HepG2 (cell line): ENCODE measurements at regions not wholly inside any gene's neighbourhood (a gene's known extent, or its start where the extent isn't known, plus 50 kb on each side); places are given as distances from the start of the nearest gene placed in this dataset.

Source experiments
- ATAC-seq: fragments of 200-7000 bp; cut with Tn5 transposase; 3 replicates; pipeline ENCODE4 v1.9.1; 2020; ENCODE audit warnings: mild to moderate bottlenecking, moderate library complexity
- BruUV-seq: library from RNA; stranded (reverse); fragments of 400-500 nt; replicated peaks from 2 replicates; lab custom pipeline; 2021; lab: Mats Ljungman, UMichigan
- CTCF ChIA-PET: fragments of 300-600 bp; formaldehyde crosslinking; extraction: SDS; loops from one replicate; lab custom pipeline; 2021; ENCODE audit warnings: low total read pairs, inconsistent platforms, low intra/inter-chr PET ratio; lab: Yijun Ruan, JAX
- POLR2A ChIA-PET: fragments of 350-600 bp; sonication (Branson Sonifier 250); formaldehyde crosslinking; loops from one replicate; lab custom pipeline; 2020; ENCODE audit warnings: antibody characterized with exemption, inconsistent platforms; lab: Yijun Ruan, JAX
- DNase-seq: peaks from one replicate; pipeline ENCODE4 v3.0.0-alpha.2; 2015; ENCODE audit warnings: low spot score
- FAIRE-seq: peaks from 3 replicates; lab custom pipeline; 2011; peaks lifted over from hg19 to GRCh38; lab: Jason Lieb, UNC
- H2AFZ ChIP-seq: one replicate; pipeline ENCODE4 v1.6.1; 2011; ENCODE audit warnings: low read length, inconsistent platforms
- H3K27ac ChIP-seq: fragments of 300-600 bp; 3 replicates; pipeline ENCODE4 v1.8.0; 2011; ENCODE audit warnings: mixed run types, mild to moderate bottlenecking, mixed read lengths, low read length, inconsistent platforms; ENCODE audit not compliant: insufficient read depth; ENCODE audit errors: extremely low read length
- H3K27me3 ChIP-seq, 2 experiments: fragments of 200-600 bp in 1 of 2; 2 replicates in 1 of 2; 3 replicates in 1 of 2; pipeline versions ENCODE4 v1.6.0 to v1.8.0; 2011; ENCODE audit warnings: low read length in 2 of 2, mild to moderate bottlenecking in 2 of 2, moderate library complexity in 2 of 2, inconsistent platforms in 1 of 2; ENCODE audit not compliant: insufficient read depth in 2 of 2, control insufficient read depth in 1 of 2
- H3K36me3 ChIP-seq, 2 experiments: fragments of 200-600 bp in 1 of 2; replicated peaks in 1 of 2; 2 replicates in 1 of 2; 3 replicates in 1 of 2; pipeline versions ENCODE4 v1.5.1 to v1.8.0; 2011; ENCODE audit warnings: low read length in 2 of 2, inconsistent platforms in 1 of 2; ENCODE audit not compliant: insufficient read depth in 2 of 2, control insufficient read depth in 1 of 2
- H3K4me1 ChIP-seq: 2 replicates; pipeline ENCODE4 v1.5.1; 2012; ENCODE audit warnings: low read length, inconsistent platforms; ENCODE audit not compliant: insufficient read depth
- H3K4me2 ChIP-seq: 2 replicates; pipeline ENCODE4 v1.6.0; 2011; ENCODE audit warnings: low read depth, low read length, inconsistent platforms
- H3K4me3 ChIP-seq, 3 experiments: fragments of 200-600 bp in 1 of 3; sonication (generic), shearing (Covaris generic) in 1 of 3; replicated peaks in 1 of 3; 2 replicates each; pipeline ENCODE4 v1.5.1; 2011 to 2016; ENCODE audit warnings: low read length in 3 of 3, inconsistent platforms in 2 of 3, low read depth in 2 of 3, mild to moderate bottlenecking in 2 of 3, control low read depth in 1 of 3, mixed read lengths in 1 of 3; ENCODE audit not compliant: insufficient read depth in 1 of 3
- H3K79me2 ChIP-seq: one replicate; pipeline ENCODE4 v1.6.1; 2011; ENCODE audit warnings: low read length, inconsistent platforms; ENCODE audit not compliant: insufficient read depth
- H3K9ac ChIP-seq: 2 replicates; pipeline ENCODE4 v1.6.0; 2011; ENCODE audit warnings: mild to moderate bottlenecking, low read depth, low read length, inconsistent platforms; ENCODE audit not compliant: insufficient read depth
- H3K9me3 ChIP-seq: 2 replicates; pipeline ENCODE4 v1.5.1; 2012; ENCODE audit warnings: mild to moderate bottlenecking, low read length
- H4K20me1 ChIP-seq: 2 replicates; pipeline ENCODE4 v1.6.0; 2011; ENCODE audit warnings: inconsistent platforms, mild to moderate bottlenecking, low read length, moderate library complexity; ENCODE audit not compliant: insufficient read depth
- GMEB2 ChIP-seq: IDR thresholded peaks from 2 replicates; pipeline ENCODE4 v1.6.1; 2016; ENCODE audit warnings: missing biosample characterization, missing genetic modification reagents, low read depth
- GTF3A ChIP-seq: sonication (generic); formaldehyde crosslinking; conservative IDR thresholded peaks from 2 replicates; pipeline ENCODE4 v1.4.0; 2020; ENCODE audit warnings: mild to moderate bottlenecking, missing genetic modification reagents
- JUNB ChIP-seq: sonication (generic); formaldehyde crosslinking; IDR thresholded peaks from 2 replicates; pipeline ENCODE4 v1.8.0; 2022; ENCODE audit warnings: missing genetic modification reagents, mild to moderate bottlenecking, borderline replicate concordance
- KMT2B ChIP-seq: IDR thresholded peaks from 2 replicates; pipeline ENCODE4 v1.6.1; 2016; ENCODE audit warnings: missing genetic modification reagents, missing compliant biosample characterization
- MTF1 ChIP-seq: sonication (generic); formaldehyde crosslinking; IDR thresholded peaks from 2 replicates; pipeline ENCODE4 v1.5.0; 2020; ENCODE audit warnings: missing genetic modification reagents
- NR2C2 ChIP-seq: sonication (generic); formaldehyde crosslinking; IDR thresholded peaks from 2 replicates; pipeline ENCODE4 v1.4.0; 2020; ENCODE audit warnings: missing genetic modification reagents, mild to moderate bottlenecking, moderate library complexity, borderline replicate concordance
- RFX3 ChIP-seq: IDR thresholded peaks from 2 replicates; pipeline ENCODE4 v1.6.1; 2016; ENCODE audit warnings: missing biosample characterization, missing genetic modification reagents
- STAT6 ChIP-seq: sonication (generic); formaldehyde crosslinking; IDR thresholded peaks from 2 replicates; pipeline ENCODE4 v1.4.0; 2020; ENCODE audit warnings: missing genetic modification reagents, mild to moderate bottlenecking, borderline replicate concordance
- ZHX2 ChIP-seq, 2 experiments: sonication (generic) in 1 of 2; formaldehyde crosslinking in 1 of 2; IDR thresholded peaks; 2 replicates each; pipeline versions ENCODE4 v1.6.1 to v1.9.0; 2014 to 2022; ENCODE audit warnings: antibody characterized with exemption in 1 of 2, borderline replicate concordance in 1 of 2, inconsistent platforms in 1 of 2, low read depth in 1 of 2, missing genetic modification reagents in 1 of 2
- ZNF354B ChIP-seq: sonication (generic); formaldehyde crosslinking; IDR thresholded peaks from 2 replicates; pipeline ENCODE4 v1.8.0; 2022; ENCODE audit warnings: mild to moderate bottlenecking, missing genetic modification reagents
- ZNF530 ChIP-seq: sonication (generic); formaldehyde crosslinking; IDR thresholded peaks from 2 replicates; pipeline ENCODE4 v1.5.0; 2020; ENCODE audit warnings: low read depth, mild to moderate bottlenecking, missing genetic modification reagents
- ZNF816 ChIP-seq: sonication (generic); formaldehyde crosslinking; IDR thresholded peaks from 2 replicates; pipeline ENCODE4 v1.8.0; 2022; ENCODE audit warnings: missing genetic modification reagents, mild to moderate bottlenecking, borderline replicate concordance
- WGBS: methylation state at CpG from one replicate; pipeline ENCODE4 v1.1.6; 2017; ENCODE audit warnings: low lambda C conversion rate; 5-methylcytosine and 5-hydroxymethylcytosine counted together
- in situ Hi-C: cut with HindIII; loops from 2 replicates; pipeline ENCODE4 v1.10.0; 2017; ENCODE audit warnings: low pct_unique_long_range_greater_than_20kb; ENCODE audit not compliant: extremely low pct_ligation_motif_present
- intact Hi-C: fragments of 100-400 bp; cut with micrococcal nuclease; formaldehyde crosslinking; loops from one replicate; pipeline ENCODE4 v1.10.0; 2022; ENCODE audit not compliant: unreplicated experiment

GRCh38 chr1:173302366-173302765, 95.2 kb upstream of the TNFSF4 start:
- no peak for DNase-seq
- Histone ChIP-seq H3K27me3 (no peaks in the 10 kb centered on the region), H3K27ac (no peak overlapping the region), H3K9me3 (no peaks in the 10 kb centered on the region), H3K4me2 (no peak overlapping the region)
- POLR2A ChIA-PET, result no interaction called here
- BruUV-seq, result no TSS peak
- in situ Hi-C loops, result no loop called here
- TF ChIP-seq JUNB (CRISPR knock-in tag) (no peak), MTF1 (no peak), NR2C2 (CRISPR knock-in tag) (no peak), ZNF530 (CRISPR knock-in tag) (no peak), ZHX2 (IDR thresholded peaks at IDR 0.05; ENCODE audit: low read depth) (no peak), ZHX2 (CRISPR knock-in tag; IDR thresholded peaks at IDR 0.05; ENCODE audit: borderline replicate concordance) (no peak), STAT6 (CRISPR knock-in tag) (no peak), KMT2B (CRISPR knock-in tag) (no peak), ZNF816 (CRISPR knock-in tag) (no peak), ZNF354B (no peak), GMEB2 (CRISPR knock-in tag) (no peak), GTF3A (CRISPR knock-in tag) (no peak), RFX3 (no peak)
- TF ChIP-seq, all 625 proteins: peak for 0
- 0% methylated on average over 1 of the region's 1 CpG for WGBS
- no peak overlapping the region for H2AFZ ChIP-seq
- ATAC-seq (no peak), FAIRE-seq (no peak)
- H3K4me3 ChIP-seq, result no peak overlapping the region
- H3K4me1 ChIP-seq, result no peaks in the 10 kb centered on the region
- H4K20me1 ChIP-seq, result no peaks in the 10 kb centered on the region
- H3K9ac ChIP-seq, result no peak overlapping the region
- intact Hi-C loops, result no loop called here
- CTCF ChIA-PET, result no interaction called here
- no peaks in the 10 kb centered on the region for H3K36me3 ChIP-seq
- no peaks in the 10 kb centered on the region for H3K79me2 ChIP-seq
